ENCODE measurements at regions not wholly inside any gene's neighbourhood (a gene's known extent, or its start where the extent isn't known, plus 50 kb on each side); places are given as distances from the start of the nearest gene placed in this dataset.

DNA sequence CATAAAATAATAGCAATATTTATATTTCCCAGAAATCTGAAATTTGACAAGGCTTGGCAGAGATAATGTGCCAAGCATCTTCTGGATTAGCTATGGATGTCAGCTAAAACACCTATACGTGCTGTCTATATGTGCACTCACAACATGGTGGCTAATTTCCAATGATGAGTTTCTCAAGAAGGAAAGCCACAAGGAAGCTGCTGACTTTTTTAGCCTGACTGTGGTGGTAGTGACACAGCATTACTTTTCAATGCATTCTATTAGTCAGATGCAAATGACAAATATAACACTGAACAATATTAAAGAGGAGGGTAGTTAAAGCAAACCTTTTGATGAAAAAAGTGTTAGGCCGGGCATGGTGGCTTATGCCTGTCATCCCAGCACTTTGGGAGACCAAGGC lies 101.7 kb upstream of the CCDC54 start:
- no peak for DNase-seq

DNA sequence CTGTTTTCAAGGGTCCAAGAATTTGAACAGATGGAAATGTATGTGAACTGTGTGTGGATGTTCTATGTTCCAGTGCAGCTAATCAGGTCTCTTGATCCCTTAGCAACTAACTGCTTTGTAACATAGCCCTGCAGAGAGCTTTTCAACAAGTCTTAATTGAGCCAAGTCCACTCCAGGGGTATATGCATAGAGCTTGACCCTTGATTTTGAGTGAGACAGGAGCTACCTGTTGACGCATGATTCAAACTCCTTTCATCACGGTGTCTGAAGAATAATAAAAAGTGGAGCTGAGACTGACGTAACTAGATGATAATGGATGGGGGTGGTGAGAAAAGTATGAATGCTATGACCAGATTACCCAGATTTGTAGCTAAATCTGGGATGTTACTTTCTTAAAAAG lies 93.3 kb upstream of the CCDC54 start:
- no peak for DNase-seq

DNA sequence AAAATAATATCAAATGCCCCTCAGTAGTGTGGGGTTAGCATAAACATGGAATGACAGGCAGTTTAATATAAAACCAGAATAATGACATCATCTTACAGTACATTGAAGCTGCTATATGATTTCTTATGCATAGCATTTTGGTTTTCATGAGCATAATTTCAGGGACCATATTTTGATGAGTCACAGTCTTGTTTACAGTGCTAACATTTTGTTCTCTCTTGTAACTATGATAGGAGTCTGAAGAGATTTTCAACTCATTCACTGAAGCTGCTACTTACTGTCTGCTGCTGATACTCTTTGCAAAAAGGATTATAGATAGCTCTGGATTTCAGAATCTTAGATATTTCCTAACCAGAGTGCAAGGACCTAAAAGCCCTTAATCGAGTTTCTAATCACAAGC lies 92.6 kb upstream of the CCDC54 start:
- DNase-seq = no peak

DNA sequence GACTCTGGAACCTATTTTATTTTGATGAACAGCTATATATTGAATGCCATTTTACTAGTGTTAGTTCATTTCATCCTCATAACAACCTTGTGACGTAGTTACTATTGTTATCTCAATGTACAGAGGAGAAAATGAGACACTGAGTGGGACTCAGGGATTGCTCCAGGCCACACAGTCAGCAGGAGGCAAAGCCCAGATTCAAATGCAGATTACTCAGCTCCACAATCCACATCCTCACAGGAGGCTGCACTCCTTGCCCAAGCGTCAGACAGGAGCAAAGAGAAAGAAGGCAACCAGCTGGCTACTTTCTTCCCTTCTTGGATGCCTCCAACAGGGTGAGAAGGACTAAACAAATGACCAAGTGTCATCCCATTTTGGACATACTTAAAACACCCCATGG lies 92.0 kb upstream of the CCDC54 start:
- DNase-seq = no peak

DNA sequence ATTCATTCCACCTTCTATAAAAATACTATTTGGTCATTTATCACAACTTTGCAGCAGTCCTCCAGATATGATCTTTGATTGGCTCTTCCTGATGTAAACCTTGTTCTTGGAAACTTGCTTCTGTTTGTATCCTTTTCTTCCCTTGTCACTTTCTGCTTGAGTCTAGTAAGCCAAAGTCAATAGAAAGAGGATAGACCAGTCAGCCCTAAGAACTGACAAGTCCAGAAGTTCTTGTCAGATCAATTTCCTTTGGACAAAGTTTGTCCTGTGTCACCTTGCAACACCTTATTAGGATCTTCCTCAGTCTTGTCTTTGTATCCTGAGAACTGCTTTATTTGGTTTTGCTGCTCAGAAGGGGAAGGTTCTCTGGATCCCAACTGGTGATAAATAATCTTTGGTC lies 87.9 kb upstream of the CCDC54 start:
- DNase-seq = no peak

DNA sequence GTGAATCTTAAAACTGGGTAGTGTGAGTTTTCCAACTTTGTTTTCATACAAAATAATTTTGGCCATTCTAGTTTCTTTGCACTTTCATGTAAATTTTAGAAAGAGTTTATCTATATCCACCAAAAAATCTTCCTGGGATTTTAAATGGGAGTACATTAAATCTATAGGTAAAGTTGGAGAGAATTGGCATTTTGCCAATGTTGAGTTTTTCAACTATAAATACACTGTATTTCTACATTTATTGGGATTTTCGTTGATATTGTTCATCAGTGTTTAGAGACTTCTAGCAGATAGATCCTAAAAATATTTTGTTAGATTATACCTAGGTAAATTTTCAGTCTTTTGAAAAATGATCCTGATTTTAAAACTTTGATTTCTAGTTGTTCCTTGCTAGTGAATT lies 83.1 kb upstream of the CCDC54 start:
- no peak for DNase-seq

DNA sequence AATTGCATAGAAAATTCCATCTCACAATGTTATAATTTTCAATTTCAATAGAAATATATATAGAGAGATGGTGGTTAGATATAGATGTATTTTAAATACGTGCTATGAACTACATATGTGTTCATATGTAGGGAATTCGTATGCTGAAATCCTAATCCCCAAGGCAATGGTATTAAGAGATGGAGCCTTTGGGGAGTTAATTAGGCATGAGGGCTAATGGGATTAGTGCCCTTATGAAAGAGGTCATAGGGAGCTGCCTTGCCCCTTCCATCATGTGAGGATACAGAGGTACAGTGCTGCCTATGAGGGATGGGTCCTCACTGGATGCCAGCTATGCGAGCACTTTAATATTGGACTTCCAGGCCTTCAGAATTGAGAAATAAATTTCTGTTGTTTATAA lies 79.6 kb upstream of the CCDC54 start:
- DNase-seq = no peak

DNA sequence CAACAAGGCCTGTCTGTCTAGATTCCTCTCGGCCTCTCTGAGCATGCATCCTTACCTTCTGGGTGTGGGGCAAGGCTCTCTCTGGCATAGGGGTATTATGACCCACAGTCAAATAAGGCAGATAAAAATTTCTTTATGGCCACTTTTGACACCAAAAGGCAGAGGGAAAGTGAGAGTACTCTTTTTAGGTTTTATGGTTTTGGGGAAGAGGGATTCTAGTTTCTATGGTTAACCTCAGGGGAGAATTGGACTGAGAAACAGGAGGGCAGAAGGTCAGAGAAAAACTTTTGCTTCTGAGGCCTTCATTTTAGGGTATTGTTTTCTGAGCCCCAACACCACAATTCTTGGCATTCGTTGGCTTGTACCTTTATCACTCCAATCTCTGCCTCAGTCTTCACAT lies 70.0 kb upstream of the CCDC54 start:
- no peak for DNase-seq

DNA sequence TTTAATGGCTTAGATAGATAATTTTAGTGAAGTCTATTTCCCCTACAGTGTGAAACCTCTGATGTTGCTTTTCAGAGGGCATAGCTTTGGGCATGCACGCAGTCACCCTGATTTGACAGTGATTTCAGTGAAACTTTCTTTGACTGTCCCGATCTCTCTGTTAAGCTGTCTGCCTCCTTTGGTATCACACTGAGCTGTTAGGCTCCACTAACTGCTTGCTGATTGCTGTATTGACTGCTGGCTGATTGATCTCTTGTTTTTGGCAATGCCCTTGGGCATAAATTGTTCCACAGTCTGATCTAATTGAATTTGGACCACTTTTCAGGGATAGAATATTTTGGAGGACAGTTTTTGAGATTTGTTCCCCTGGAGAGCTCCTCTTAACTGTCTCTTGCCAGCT lies 68.5 kb upstream of the CCDC54 start:
- DNase-seq = no peak

DNA sequence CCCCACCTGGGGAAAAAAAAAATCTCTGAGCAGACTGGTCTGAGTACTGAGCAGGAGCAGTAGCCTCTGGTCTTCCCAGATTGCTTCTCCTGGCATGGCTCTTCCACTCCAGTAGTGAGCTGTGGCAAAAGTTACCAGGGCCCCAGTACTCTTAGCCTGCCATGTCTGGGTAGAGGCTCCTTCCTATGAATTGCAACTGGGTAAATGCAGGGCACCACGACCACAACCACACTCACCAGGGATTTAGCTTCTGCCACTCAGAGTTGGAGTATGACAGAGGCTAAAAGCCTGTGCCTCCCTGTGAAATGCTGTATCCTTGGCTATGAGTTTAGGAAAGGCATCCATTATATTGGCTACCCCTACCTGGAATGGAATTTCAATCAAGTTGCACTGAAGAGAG lies 67.9 kb upstream of the CCDC54 start:
- DNase-seq = no peak

DNA sequence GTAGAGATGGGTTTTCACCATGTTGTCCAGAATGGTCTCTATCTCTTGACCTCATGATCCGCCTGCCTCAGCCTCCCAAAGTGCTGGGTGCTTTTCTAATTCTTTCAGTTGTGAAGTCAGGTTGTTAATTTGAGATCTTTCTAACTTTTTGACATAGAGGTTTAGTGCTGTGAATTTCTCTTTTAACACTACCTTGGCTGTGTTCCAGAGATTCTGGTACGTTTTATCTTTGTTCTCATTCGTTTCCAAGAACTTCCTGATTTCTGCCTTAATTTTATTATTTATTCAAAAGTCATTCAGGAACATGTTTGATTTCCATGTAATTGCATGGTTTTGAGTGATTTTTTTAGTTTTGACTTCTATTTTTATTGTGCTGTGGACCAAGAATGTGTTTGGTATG lies 63.5 kb upstream of the CCDC54 start:
- no peak for DNase-seq

DNA sequence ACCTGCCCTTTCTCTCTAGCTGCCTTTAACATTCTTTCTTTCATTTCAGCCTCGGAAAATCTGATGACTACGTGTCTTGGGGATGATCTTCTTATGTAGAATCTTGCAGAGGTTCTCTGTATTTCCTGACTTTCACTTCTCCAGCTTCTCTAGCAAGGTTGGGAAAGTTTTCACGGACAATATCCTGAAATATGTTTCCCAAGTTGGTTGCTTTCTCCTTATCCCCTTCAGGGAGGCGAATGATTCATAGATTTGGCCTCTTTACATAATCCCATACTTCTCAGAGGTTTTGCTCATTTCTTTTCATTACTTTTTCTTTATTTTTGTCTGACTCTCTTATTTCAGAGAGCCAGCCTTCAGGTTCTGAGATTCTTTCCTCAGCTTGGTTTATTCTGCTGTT lies 62.1 kb upstream of the CCDC54 start:
- DNase-seq = no peak

DNA sequence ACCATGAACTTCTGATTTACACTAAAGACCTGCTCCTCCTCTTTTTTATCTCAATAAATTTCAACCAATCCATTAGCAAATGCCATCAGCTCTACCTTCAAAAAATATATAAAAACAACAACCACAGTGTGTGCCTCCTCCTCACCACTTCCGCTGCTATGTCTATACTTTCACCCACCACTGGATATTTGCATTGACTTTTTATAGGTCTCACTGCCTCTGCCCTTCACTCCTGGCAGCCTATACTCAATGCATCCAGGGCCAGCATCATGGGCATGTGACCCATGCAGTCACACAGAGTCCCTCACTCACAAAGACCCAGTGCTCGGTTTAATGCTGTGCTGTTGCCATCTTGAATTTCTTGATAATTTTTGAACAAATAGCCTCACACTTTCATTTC lies 53.5 kb upstream of the CCDC54 start:
- no peak for DNase-seq

DNA sequence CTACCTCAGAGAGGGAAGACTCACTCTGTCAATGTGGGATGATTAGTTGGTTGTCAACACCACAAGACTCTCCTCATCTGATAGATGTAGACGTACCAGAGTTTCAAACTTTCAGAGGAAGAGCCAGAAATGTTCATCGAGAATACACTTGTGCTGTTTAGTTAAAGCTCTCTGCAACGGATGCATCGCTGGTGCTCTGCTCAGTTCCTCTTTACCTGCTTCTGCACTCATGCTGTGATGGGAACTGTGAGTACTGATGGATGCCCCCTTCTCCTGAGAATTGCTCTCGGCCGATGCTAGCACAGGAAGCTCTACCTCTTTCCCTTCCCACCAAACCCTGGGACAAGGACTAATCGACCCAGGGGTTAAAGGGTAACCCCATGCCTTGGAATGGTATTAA lies 51.8 kb upstream of the CCDC54 start:
- DNase-seq = no peak

All from amygdala (tissue), 56 donors.